ENCODE measurements at regions not wholly inside any gene's neighbourhood (a gene's known extent, or its start where the extent isn't known, plus 50 kb on each side); places are given as distances from the start of the nearest gene placed in this dataset.

DNA sequence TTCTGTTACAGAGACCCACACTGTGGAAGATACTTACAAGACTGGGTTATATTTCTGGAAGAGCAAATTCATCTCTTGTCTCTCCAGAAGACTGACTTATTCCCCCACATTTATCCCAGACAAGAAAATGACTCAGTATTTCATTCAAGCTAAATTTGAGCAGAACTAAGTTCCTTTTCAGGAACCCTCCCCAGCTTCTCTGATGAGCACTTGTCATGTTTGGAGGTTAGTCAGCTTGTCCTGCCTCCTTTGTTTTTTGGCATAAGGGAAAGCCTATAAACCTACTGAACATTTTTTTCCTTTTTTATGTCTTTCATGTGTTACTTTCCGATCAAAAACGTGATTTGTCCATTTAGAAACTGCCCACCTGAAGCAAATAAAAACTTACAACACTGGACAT is 198.0 kb downstream of the C16orf95 start:
- TF ChIP-seq EZH2 (IDR thresholded peaks at IDR 0.05; ENCODE audit: borderline replicate concordance, low read depth, low read length, poor library complexity, severe bottlenecking): no peak
- TF ChIP-seq, protein P1, sequence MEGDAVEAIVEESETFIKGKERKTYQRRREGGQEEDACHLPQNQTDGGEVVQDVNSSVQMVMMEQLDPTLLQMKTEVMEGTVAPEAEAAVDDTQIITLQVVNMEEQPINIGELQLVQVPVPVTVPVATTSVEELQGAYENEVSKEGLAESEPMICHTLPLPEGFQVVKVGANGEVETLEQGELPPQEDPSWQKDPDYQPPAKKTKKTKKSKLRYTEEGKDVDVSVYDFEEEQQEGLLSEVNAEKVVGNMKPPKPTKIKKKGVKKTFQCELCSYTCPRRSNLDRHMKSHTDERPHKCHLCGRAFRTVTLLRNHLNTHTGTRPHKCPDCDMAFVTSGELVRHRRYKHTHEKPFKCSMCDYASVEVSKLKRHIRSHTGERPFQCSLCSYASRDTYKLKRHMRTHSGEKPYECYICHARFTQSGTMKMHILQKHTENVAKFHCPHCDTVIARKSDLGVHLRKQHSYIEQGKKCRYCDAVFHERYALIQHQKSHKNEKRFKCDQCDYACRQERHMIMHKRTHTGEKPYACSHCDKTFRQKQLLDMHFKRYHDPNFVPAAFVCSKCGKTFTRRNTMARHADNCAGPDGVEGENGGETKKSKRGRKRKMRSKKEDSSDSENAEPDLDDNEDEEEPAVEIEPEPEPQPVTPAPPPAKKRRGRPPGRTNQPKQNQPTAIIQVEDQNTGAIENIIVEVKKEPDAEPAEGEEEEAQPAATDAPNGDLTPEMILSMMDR (conservative IDR thresholded peaks at IDR 0.05; ENCODE audit: low read depth, low read length): no peak

DNA sequence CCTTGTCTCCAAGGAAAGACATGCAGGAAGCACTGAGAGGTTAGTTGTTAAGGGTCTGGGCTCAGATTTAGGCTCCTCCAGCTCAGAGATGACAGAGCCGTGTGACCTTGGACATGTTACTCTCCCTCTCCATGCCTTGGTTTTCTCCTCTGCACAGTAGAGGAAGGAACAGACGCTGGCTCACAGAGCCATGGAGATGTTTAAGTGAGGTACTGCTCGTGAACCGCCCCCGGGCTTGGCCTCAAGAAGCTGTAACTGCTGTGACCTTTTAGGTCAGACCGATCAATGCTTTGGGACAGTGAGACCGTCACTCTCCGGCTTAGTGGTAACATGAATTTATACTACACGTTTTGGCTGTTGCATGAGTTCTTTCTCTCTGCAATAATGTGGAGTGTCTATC is 197.4 kb downstream of the C16orf95 start:
- Histone ChIP-seq H3K4me1 (ENCODE audit: insufficient read depth, low read length, poor library complexity, severe bottlenecking) (no peaks in the 10 kb centered on the region), H3K27me3 (replicated peaks; ENCODE audit: insufficient read depth, low read depth, low read length, poor library complexity) (no peaks in the 10 kb centered on the region), H3K4me3 (ENCODE audit: low read depth, low read length, poor library complexity, severe bottlenecking) (no peak overlapping the region), H3K9me3 (ENCODE audit: low read depth, low read length, poor library complexity, severe bottlenecking) (no peaks in the 10 kb centered on the region), H3K36me3 (ENCODE audit: insufficient read depth, low read length, poor library complexity, severe bottlenecking) (no peaks in the 10 kb centered on the region), H3K27ac (ENCODE audit: low read depth, low read length, poor library complexity, severe bottlenecking) (no peak overlapping the region)
- TF ChIP-seq, protein P1 (conservative IDR thresholded peaks at IDR 0.05; ENCODE audit: low read depth, low read length): no peak
- TF ChIP-seq EZH2 (IDR thresholded peaks at IDR 0.05; ENCODE audit: borderline replicate concordance, low read depth, low read length, poor library complexity, severe bottlenecking): no peak
- no peak for DNase-seq (ENCODE audit: low spot score)
- intact Hi-C loops (cut with micrococcal nuclease; ENCODE audit: unreplicated experiment): no loop called here
- ChIA-PET POLR2A (ENCODE audit: low non-redundant PET) (no interaction called here), CTCF (no interaction called here)
- BruUV-seq (replicated peaks): no TSS peak

More for the DNA sequence above, 198.0 kb downstream of the C16orf95 start:
- no peaks in the 10 kb centered on the region for H3K27me3 ChIP-seq (replicated peaks; ENCODE audit: insufficient read depth, low read depth, low read length, poor library complexity)
- H3K27ac ChIP-seq (ENCODE audit: low read depth, low read length, poor library complexity, severe bottlenecking): no peak overlapping the region
- no peak overlapping the region for H3K4me3 ChIP-seq (ENCODE audit: low read depth, low read length, poor library complexity, severe bottlenecking)
- POLR2A ChIA-PET (ENCODE audit: low non-redundant PET): no interaction called here
- CTCF ChIA-PET: no interaction called here
- no peaks in the 10 kb centered on the region for H3K36me3 ChIP-seq (ENCODE audit: insufficient read depth, low read length, poor library complexity, severe bottlenecking)
- no peak for DNase-seq (ENCODE audit: low spot score)
- intact Hi-C loops (cut with micrococcal nuclease; ENCODE audit: unreplicated experiment): no loop called here
- H3K9me3 ChIP-seq (ENCODE audit: low read depth, low read length, poor library complexity, severe bottlenecking): no peaks in the 10 kb centered on the region
- BruUV-seq (replicated peaks): no TSS peak
- no peaks in the 10 kb centered on the region for H3K4me1 ChIP-seq (ENCODE audit: insufficient read depth, low read length, poor library complexity, severe bottlenecking)

DNA sequence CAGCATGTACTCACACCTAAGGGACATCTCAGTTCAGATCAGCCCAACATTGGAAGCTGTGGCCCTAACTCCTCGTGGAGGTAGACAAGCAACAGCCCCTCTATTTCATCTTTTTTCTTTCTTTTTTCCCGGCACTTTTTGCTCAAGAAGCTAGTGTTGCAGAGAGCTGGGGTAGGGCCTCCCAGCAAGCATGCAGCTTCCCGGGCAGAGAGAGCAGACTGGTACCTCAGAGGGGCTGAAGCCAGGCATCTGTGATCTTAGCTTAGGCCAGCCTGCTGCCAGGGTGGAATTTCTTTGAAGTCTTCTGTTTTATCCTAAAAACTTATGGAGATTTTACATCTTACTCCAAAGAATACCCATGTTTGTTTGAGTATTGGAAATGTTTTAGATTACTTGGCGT is 195.4 kb downstream of the C16orf95 start:
- ChIA-PET CTCF (no interaction called here), POLR2A (ENCODE audit: low non-redundant PET) (no interaction called here)
- Histone ChIP-seq H3K27me3 (replicated peaks; ENCODE audit: insufficient read depth, low read depth, low read length, poor library complexity) (no peaks in the 10 kb centered on the region), H3K9me3 (ENCODE audit: low read depth, low read length, poor library complexity, severe bottlenecking) (no peaks in the 10 kb centered on the region), H3K4me1 (ENCODE audit: insufficient read depth, low read length, poor library complexity, severe bottlenecking) (no peaks in the 10 kb centered on the region), H3K36me3 (ENCODE audit: insufficient read depth, low read length, poor library complexity, severe bottlenecking) (no peaks in the 10 kb centered on the region), H3K27ac (ENCODE audit: low read depth, low read length, poor library complexity, severe bottlenecking) (no peak overlapping the region), H3K4me3 (ENCODE audit: low read depth, low read length, poor library complexity, severe bottlenecking) (no peak overlapping the region)
- TF ChIP-seq, protein P1 (conservative IDR thresholded peaks at IDR 0.05; ENCODE audit: low read depth, low read length): no peak
- TF ChIP-seq EZH2 (IDR thresholded peaks at IDR 0.05; ENCODE audit: borderline replicate concordance, low read depth, low read length, poor library complexity, severe bottlenecking): no peak
- BruUV-seq (replicated peaks): no TSS peak
- intact Hi-C loops (cut with micrococcal nuclease; ENCODE audit: unreplicated experiment): no loop called here
- no peak for DNase-seq (ENCODE audit: low spot score)
